Sigmoid colon (tissue), 6 donors: ENCODE measurements at regions not wholly inside any gene's neighbourhood (a gene's known extent, or its start where the extent isn't known, plus 50 kb on each side); places are given as distances from the start of the nearest gene placed in this dataset.

Experiments used
- DNase-seq: peaks from one replicate; pipeline ENCODE4 v3.0.0-alpha.2; 2019
- H3K27ac ChIP-seq, 4 donors: fragments of 200-600 bp; sonication (generic); one replicate each; pipeline ENCODE4 v1.5.1; 2016 to 2019; ENCODE audit warnings: mild to moderate bottlenecking in 1 of 4
- H3K27me3 ChIP-seq, 3 donors: fragments of 200-600 bp; sonication (generic); one replicate each; pipeline ENCODE4 v1.5.1; 2019; ENCODE audit warnings: mild to moderate bottlenecking in 1 of 3
- H3K36me3 ChIP-seq, 4 donors: fragments of 200-600 bp; sonication (generic); one replicate each; pipeline ENCODE4 v1.5.1; 2016 to 2019
- H3K4me1 ChIP-seq, 4 donors: fragments of 200-600 bp; sonication (generic); one replicate each; pipeline ENCODE4 v1.5.1; 2017 to 2019
- H3K4me3 ChIP-seq, 4 donors: fragments of 200-600 bp; sonication (generic); one replicate each; pipeline ENCODE4 v1.5.1; 2017 to 2019; ENCODE audit warnings: mild to moderate bottlenecking in 2 of 4, moderate library complexity in 1 of 4
- H3K9me3 ChIP-seq, 4 donors: fragments of 200-600 bp in 3 of 4; sonication (generic) in 3 of 4; one replicate each; pipeline versions ENCODE4 v1.5.1 to v1.6.1; 2013 to 2019
- EP300 ChIP-seq, 4 donors: sonication (generic); formaldehyde crosslinking; IDR thresholded peaks; one replicate each; pipeline ENCODE4 v1.6.1; 2017; ENCODE audit warnings: antibody characterized with exemption in 4 of 4
- POLR2A ChIP-seq, 2 donors: fragments of 450-650 bp; IDR thresholded peaks; one replicate each; pipeline ENCODE4 v1.6.1; 2016; ENCODE audit warnings: antibody characterized with exemption in 2 of 2, mild to moderate bottlenecking in 2 of 2, moderate library complexity in 2 of 2
- POLR2AphosphoS5 ChIP-seq, 4 donors: sonication (generic); formaldehyde crosslinking; IDR thresholded peaks; one replicate each; pipeline ENCODE4 v1.6.1; 2017; ENCODE audit warnings: antibody characterized with exemption in 4 of 4
- WGBS, 2 donors: extraction: QIAGEN DNeasy Blood & Tissue Kit; methylation state at CpG; one replicate each; pipeline ENCODE4 v1.1.7; 2013; 5-methylcytosine and 5-hydroxymethylcytosine counted together
- intact Hi-C: fragments of 100-400 bp; cut with DNase I; formaldehyde crosslinking; loops from one replicate; pipeline ENCODE4 v1.15.1; 2023
- TF ChIP-seq, protein P1 (sequence below), 4 experiments: fragments of 450-650 bp in 3 of 4; fragments of 200-600 bp in 1 of 4; IDR thresholded peaks; one replicate each; pipeline ENCODE4 v1.5.1; 2016 to 2019; ENCODE audit warnings: antibody characterized with exemption in 4 of 4, mild to moderate bottlenecking in 3 of 4, moderate library complexity in 2 of 4
- donor health status: healthy with polysubstance abuse.
- donor health status: healthy.

DNA sequence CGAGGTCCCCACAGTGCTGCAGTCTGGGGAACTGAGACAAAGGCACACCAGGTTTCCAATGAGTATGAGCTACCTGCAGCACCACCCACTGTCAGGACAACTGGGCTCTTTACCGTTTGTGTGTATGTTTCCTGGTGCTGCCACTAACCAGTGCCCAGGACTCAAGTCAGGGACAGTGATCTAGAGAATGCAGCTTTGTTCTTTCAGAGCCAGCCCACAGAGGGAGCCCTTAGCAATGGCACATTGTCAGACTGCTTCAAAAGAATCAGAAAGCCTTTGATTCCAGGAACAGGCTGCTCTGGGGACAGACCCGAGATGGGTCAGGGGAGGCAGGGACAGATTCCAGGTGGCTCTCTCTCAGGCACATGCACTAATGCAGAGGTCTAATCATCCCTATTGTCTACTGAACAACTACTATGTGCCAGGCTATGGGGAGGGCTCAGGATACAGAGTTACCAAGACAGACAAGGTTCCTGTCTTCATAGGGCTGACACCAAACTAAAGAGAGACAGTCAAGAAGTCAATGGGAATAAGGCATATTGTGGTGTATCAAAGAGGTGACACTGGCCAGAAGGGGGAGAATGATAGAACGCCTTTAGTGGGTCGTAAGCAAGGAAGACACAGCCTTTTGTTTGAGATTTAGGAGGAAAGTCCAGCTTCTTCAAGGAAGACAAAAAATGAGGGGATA lies 103.7 kb downstream of the VPREB1 start:
- no peak for TF ChIP-seq EP300 (IDR thresholded peaks at IDR 0.05)
- TF ChIP-seq POLR2A (IDR thresholded peaks at IDR 0.05), result no peak
- TF ChIP-seq POLR2AphosphoS5 (IDR thresholded peaks at IDR 0.05), result no peak
- TF ChIP-seq, protein P1, sequence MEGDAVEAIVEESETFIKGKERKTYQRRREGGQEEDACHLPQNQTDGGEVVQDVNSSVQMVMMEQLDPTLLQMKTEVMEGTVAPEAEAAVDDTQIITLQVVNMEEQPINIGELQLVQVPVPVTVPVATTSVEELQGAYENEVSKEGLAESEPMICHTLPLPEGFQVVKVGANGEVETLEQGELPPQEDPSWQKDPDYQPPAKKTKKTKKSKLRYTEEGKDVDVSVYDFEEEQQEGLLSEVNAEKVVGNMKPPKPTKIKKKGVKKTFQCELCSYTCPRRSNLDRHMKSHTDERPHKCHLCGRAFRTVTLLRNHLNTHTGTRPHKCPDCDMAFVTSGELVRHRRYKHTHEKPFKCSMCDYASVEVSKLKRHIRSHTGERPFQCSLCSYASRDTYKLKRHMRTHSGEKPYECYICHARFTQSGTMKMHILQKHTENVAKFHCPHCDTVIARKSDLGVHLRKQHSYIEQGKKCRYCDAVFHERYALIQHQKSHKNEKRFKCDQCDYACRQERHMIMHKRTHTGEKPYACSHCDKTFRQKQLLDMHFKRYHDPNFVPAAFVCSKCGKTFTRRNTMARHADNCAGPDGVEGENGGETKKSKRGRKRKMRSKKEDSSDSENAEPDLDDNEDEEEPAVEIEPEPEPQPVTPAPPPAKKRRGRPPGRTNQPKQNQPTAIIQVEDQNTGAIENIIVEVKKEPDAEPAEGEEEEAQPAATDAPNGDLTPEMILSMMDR (IDR thresholded peaks at IDR 0.05), result no peak
- Histone ChIP-seq H3K27me3 (peaks cover 0 to 6% (median 0%) of the 10 kb centered on the region in 3 donors), H3K36me3 (no peaks in the 10 kb centered on the region), H3K9me3 (no peaks in the 10 kb centered on the region), H3K27ac (no peak overlapping the region), H3K4me3 (no peak overlapping the region), H3K4me1 (no peaks in the 10 kb centered on the region)
- DNase-seq, result no peak
- intact Hi-C loops, result no loop called here
- WGBS, 2 donors, result 41 to 46% methylated on average over 5 of the region's 5 CpGs

- H3K27ac ChIP-seq, result no peak overlapping the region
- no peaks in the 10 kb centered on the region for H3K36me3 ChIP-seq
- peaks cover 0 to 6% (median 0%) of the 10 kb centered on the region in 3 donors for H3K27me3 ChIP-seq
- no peak for TF ChIP-seq EP300 (IDR thresholded peaks at IDR 0.05)
- TF ChIP-seq, protein P1 (IDR thresholded peaks at IDR 0.05), result no peak
- TF ChIP-seq POLR2AphosphoS5 (IDR thresholded peaks at IDR 0.05), result no peak
- no peak for TF ChIP-seq POLR2A (IDR thresholded peaks at IDR 0.05)
- no peaks in the 10 kb centered on the region for H3K9me3 ChIP-seq
- DNase-seq, result no peak
- WGBS, 2 donors, result 76 to 81% methylated on average over 6 of the region's 6 CpGs
- H3K4me1 ChIP-seq, result no peaks in the 10 kb centered on the region
- intact Hi-C loops, result no loop called here
- H3K4me3 ChIP-seq, result no peak overlapping the region
These were observed 104.3 kb downstream of the VPREB1 start for GRCh38 chr22:22348815-22349454.

DNA sequence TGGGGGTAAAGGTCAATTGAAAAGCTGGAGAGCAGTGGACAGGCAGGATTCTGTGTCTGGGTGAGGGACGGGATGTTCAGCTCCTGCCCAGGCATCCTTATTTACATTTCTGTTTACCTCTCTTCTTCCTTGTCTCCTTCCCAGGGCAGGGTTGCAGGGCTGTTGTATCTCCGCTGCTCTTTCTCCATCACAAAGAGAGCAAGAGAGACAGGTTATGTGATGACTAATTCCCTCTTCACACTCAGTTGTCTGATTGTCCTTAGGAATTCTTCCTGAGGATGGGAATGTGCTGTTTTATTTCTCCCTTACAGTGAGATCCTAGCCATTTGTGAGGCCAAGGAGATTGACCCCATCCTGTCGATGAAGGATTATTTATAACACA lies 104.9 kb downstream of the VPREB1 start:
- Histone ChIP-seq H3K4me3 (no peak overlapping the region), H3K27ac (no peak overlapping the region), H3K27me3 (peaks cover 0 to 6% (median 3%) of the 10 kb centered on the region in 3 donors), H3K36me3 (no peaks in the 10 kb centered on the region), H3K9me3 (no peaks in the 10 kb centered on the region), H3K4me1 (no peaks in the 10 kb centered on the region)
- TF ChIP-seq POLR2A (IDR thresholded peaks at IDR 0.05) (no peak), POLR2AphosphoS5 (IDR thresholded peaks at IDR 0.05) (no peak), EP300 (IDR thresholded peaks at IDR 0.05) (no peak)
- TF ChIP-seq, protein P1 (IDR thresholded peaks at IDR 0.05), result no peak
- DNase-seq, result no peak
- 54 to 67% methylated on average over 3 of the region's 3 CpGs for WGBS, 2 donors
- intact Hi-C loops, result no loop called here

GRCh38 chr22:22351366-22351765 lies 106.8 kb downstream of the VPREB1 start:
- 65 to 77% methylated on average over 3 of the region's 3 CpGs for WGBS, 2 donors
- DNase-seq, result no peak
- Histone ChIP-seq H3K9me3 (no peaks in the 10 kb centered on the region), H3K27me3 (peaks cover 0 to 8% (median 3%) of the 10 kb centered on the region in 3 donors), H3K4me3 (no peak overlapping the region), H3K4me1 (no peaks in the 10 kb centered on the region), H3K27ac (no peak overlapping the region), H3K36me3 (no peaks in the 10 kb centered on the region)
- intact Hi-C loops, result no loop called here
- no peak for TF ChIP-seq POLR2A (IDR thresholded peaks at IDR 0.05)
- TF ChIP-seq EP300 (IDR thresholded peaks at IDR 0.05), result no peak
- no peak for TF ChIP-seq POLR2AphosphoS5 (IDR thresholded peaks at IDR 0.05)
- TF ChIP-seq, protein P1 (IDR thresholded peaks at IDR 0.05), result no peak
